Eye (tissue), 1 donor: ENCODE measurements at regions not wholly inside any gene's neighbourhood (a gene's known extent, or its start where the extent isn't known, plus 50 kb on each side); places are given as distances from the start of the nearest gene placed in this dataset.

Source experiments
- DNase-seq: peaks from one replicate; pipeline ENCODE4 v3.0.0-alpha.2; 2015

GRCh38 chr4:127134490-127134889 is 498.3 kb upstream of the INTU start:
- no peak for DNase-seq

GRCh38 chr4:127138586-127138985 is 494.2 kb upstream of the INTU start:
- no peak for DNase-seq

- no peak for DNase-seq
These were observed 492.9 kb upstream of the INTU start for GRCh38 chr4:127139788-127140286.

- no peak for DNase-seq
These were observed 492.5 kb upstream of the INTU start for GRCh38 chr4:127140306-127140705.

GRCh38 chr4:127141856-127142255 is 490.9 kb upstream of the INTU start:
- DNase-seq: peak; percentile 28

- DNase-seq: no peak
These were observed 489.1 kb upstream of the INTU start for GRCh38 chr4:127143460-127144195.

GRCh38 chr4:127145006-127145540 is 487.7 kb upstream of the INTU start:
- DNase-seq: peak; percentile 58

GRCh38 chr4:127148165-127148564 is 484.6 kb upstream of the INTU start:
- DNase-seq: no peak

- DNase-seq: no peak
These were observed 483.7 kb upstream of the INTU start for GRCh38 chr4:127149086-127149485.

GRCh38 chr4:127151941-127152340 is 480.8 kb upstream of the INTU start:
- DNase-seq: no peak

GRCh38 chr4:127155116-127155515 is 477.6 kb upstream of the INTU start:
- DNase-seq: no peak

- DNase-seq: no peak
These were observed 477.2 kb upstream of the INTU start for GRCh38 chr4:127155555-127155954.

GRCh38 chr4:127162741-127163140 is 470.0 kb upstream of the INTU start:
- no peak for DNase-seq

- DNase-seq: no peak
These were observed 466.8 kb upstream of the INTU start for GRCh38 chr4:127165971-127166370.

GRCh38 chr4:127174201-127174600 is 458.6 kb upstream of the INTU start:
- no peak for DNase-seq

- no peak for DNase-seq
These were observed 458.1 kb upstream of the INTU start for GRCh38 chr4:127174616-127175015.

- DNase-seq: no peak
These were observed 453.3 kb upstream of the INTU start for GRCh38 chr4:127179256-127180087.

GRCh38 chr4:127181001-127181400 is 451.8 kb upstream of the INTU start:
- no peak for DNase-seq

- no peak for DNase-seq
These were observed 450.1 kb upstream of the INTU start for GRCh38 chr4:127182687-127183086.

GRCh38 chr4:127188847-127189246 is 443.9 kb upstream of the INTU start:
- DNase-seq: peak; percentile 7

GRCh38 chr4:127194281-127194680 is 438.5 kb upstream of the INTU start:
- DNase-seq: no peak

GRCh38 chr4:127196655-127197352 is 436.0 kb upstream of the INTU start:
- no peak for DNase-seq

GRCh38 chr4:127203562-127204200 is 429.1 kb upstream of the INTU start:
- peak; percentile 12 for DNase-seq
